Stimulated activated CD4-positive, alpha-beta T cell treated with anti-CD3 and anti-CD28 coated beads, TNF-alpha, amount 100 ng/mL, for 48 hours (primary cell): ENCODE measurements at regions not wholly inside any gene's neighbourhood (a gene's known extent, or its start where the extent isn't known, plus 50 kb on each side); places are given as distances from the start of the nearest gene placed in this dataset.
"Not testable (repeated sequence)": the region's sequence is repeated elsewhere in the genome, so short reads cannot be mapped to it uniquely, and the experiment has no call there.

Source experiments
- DNase-seq, 3 donors: peaks; one replicate each; pipeline ENCODE4 v3.0.0-alpha.2; 2020; ENCODE audit warnings: low read depth in 3 of 3

GRCh38 chr14:97074456-97074855 lies 277.3 kb downstream of the VRK1 start:
- no peak for DNase-seq

GRCh38 chr14:97074856-97075255 lies 277.7 kb downstream of the VRK1 start:
- no peak for DNase-seq

GRCh38 chr14:97077253-97077653 lies 280.1 kb downstream of the VRK1 start:
- DNase-seq = no peak

- no peak for DNase-seq
Measured at GRCh38 chr14:97077687-97078086, 280.5 kb downstream of the VRK1 start.

GRCh38 chr14:97080991-97081390 lies 283.8 kb downstream of the VRK1 start:
- DNase-seq = no peak

GRCh38 chr14:97095269-97095668 lies 298.1 kb downstream of the VRK1 start:
- DNase-seq = no peak

- no peak for DNase-seq
Measured at GRCh38 chr14:97097296-97097695, 300.1 kb downstream of the VRK1 start.

GRCh38 chr14:97100306-97100705 lies 303.1 kb downstream of the VRK1 start:
- no peak for DNase-seq

- DNase-seq = no peak
Measured at GRCh38 chr14:97101561-97101960, 304.4 kb downstream of the VRK1 start.

GRCh38 chr14:97104029-97104428 lies 306.8 kb downstream of the VRK1 start:
- no peak for DNase-seq

GRCh38 chr14:97106166-97106565 lies 309.0 kb downstream of the VRK1 start:
- no peak for DNase-seq

- DNase-seq = no peak
Measured at GRCh38 chr14:97106609-97107008, 309.4 kb downstream of the VRK1 start.

- DNase-seq = no peak
Measured at GRCh38 chr14:97107080-97107479, 309.9 kb downstream of the VRK1 start.

- no peak for DNase-seq
Measured at GRCh38 chr14:97107760-97108159, 310.6 kb downstream of the VRK1 start.

- no peak for DNase-seq
Measured at GRCh38 chr14:97109234-97109633, 312.1 kb downstream of the VRK1 start.

GRCh38 chr14:97113339-97113738 lies 316.2 kb downstream of the VRK1 start:
- no peak for DNase-seq

GRCh38 chr14:97116546-97116945 lies 319.4 kb downstream of the VRK1 start:
- DNase-seq = no peak

GRCh38 chr14:97117693-97118092 lies 320.5 kb downstream of the VRK1 start:
- no peak for DNase-seq

- DNase-seq = peak in 1 of 3 donors; percentile 3
Measured at GRCh38 chr14:97120204-97120603, 323.0 kb downstream of the VRK1 start.

GRCh38 chr14:97120611-97121031 lies 323.4 kb downstream of the VRK1 start:
- DNase-seq = peak; percentile 27 to 56 (median 27)

GRCh38 chr14:97129639-97130038 lies 332.5 kb downstream of the VRK1 start:
- DNase-seq = no peak

GRCh38 chr14:97135847-97136246 lies 338.7 kb downstream of the VRK1 start:
- DNase-seq = not testable (repeated sequence)

- no peak for DNase-seq
Measured at GRCh38 chr14:97137705-97138104, 340.5 kb downstream of the VRK1 start.

- DNase-seq = no peak
Measured at GRCh38 chr14:97138801-97139200, 341.6 kb downstream of the VRK1 start.

GRCh38 chr14:97143011-97143410 lies 345.8 kb downstream of the VRK1 start:
- no peak for DNase-seq
